Ureter (tissue), 1 donor: ENCODE measurements at regions not wholly inside any gene's neighbourhood (a gene's known extent, or its start where the extent isn't known, plus 50 kb on each side); places are given as distances from the start of the nearest gene placed in this dataset.
"Not testable (repeated sequence)": the region's sequence is repeated elsewhere in the genome, so short reads cannot be mapped to it uniquely, and the experiment has no call there.

ENCODE experiments used
- DNase-seq: peaks from one replicate; pipeline ENCODE4 v3.0.0-alpha.2; 2020; ENCODE audit warnings: low spot score
- donor health status: DM: yes; HTN: yes; CAD: no.

DNA sequence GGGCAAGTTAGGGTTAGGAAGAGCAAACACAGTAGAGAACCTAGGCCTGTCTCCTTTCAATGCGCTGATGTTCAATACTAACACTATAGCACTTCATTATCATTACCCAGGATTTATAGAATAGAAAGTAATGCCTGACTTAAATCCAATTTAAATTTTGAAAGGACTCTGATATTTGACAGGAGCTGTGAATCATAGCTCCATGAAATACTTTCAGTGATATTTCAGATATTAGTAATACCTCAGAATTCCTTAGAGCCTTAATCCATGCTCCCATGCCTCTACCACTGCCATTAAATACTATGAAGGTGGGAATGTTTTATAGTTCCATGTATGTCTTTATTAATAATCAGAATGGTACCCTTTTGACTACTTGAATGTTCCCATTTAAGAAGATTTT, 530.2 kb downstream of the BCKDHB start:
- DNase-seq: no peak

- no peak for DNase-seq
Observed at GRCh38 chr6:80633412-80633811, 526.9 kb downstream of the BCKDHB start.

- DNase-seq: no peak
Observed at GRCh38 chr6:80625405-80625804, 518.9 kb downstream of the BCKDHB start.

DNA sequence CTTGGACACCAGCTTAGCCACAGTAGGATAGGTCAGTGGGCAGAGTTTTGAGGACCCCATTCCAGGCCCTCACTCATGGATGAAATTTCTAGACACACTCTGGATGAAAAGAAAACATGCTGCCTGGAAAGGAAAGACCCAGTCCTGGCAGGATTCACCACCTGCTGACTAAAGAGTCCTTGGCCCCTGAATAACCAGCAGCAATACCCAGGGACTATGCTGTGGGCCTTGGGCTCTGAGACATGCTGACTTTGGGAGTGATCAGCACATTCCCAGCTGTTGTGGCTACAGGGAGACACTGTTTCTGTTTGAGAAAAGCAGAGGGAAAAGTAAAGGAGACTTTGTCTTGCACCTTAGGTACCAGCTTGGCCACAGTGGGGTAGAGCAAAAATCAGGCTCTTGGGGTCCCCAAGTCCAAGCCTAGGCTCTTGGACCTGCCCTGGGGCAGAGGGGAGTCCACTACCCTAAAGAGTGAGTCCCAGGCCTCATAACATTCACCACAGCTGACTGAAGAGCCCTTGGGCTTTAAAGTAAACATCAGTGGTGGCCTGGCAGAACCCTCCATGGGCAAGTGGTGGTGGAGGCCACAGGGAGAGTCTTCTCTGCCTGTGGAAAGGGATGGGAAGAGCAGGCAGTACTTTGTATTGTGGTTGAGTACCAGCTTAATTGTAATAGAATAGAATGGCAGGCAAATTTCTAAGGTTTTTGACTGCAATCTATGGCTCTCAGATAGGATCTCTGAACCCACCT, 516.8 kb downstream of the BCKDHB start:
- no peak for DNase-seq

DNA sequence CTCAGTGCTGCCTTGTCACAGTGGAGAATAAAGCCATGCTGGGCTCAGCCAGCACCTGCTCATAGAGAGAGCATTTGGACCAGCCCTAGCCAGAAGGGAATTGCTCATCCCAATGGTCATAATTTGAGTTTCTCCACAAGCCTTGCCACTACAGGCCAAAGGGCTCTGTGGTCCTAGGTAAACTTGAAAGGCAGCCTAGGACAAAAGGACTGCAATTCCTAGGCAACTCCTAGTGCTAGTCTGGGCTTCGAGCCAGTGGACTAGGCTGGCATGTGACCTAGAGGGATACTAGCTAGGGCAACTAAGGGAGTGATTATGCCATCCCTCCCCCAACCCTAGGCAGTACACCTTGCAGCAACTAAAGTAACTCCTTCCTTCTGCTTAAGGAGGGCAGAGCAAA, 516.2 kb downstream of the BCKDHB start:
- no peak for DNase-seq

DNA sequence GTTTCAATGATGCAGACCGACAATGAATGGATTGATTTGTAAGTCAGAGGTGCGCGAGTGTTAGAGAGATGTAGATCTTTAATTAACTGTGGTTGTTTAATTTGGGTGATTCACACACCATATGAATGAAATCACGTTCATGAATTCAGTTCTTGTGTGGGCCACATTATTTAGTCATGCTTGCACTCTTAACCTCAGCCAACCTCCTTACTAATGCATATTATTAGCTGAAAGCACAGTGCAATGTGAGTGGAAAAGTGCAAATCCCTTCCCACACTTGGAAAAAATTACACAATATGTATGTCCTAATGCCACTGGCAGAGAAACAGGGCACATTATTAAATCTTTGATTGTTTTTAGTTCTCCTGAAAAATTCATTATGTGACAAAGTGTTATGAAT, 512.5 kb downstream of the BCKDHB start:
- no peak for DNase-seq

DNA sequence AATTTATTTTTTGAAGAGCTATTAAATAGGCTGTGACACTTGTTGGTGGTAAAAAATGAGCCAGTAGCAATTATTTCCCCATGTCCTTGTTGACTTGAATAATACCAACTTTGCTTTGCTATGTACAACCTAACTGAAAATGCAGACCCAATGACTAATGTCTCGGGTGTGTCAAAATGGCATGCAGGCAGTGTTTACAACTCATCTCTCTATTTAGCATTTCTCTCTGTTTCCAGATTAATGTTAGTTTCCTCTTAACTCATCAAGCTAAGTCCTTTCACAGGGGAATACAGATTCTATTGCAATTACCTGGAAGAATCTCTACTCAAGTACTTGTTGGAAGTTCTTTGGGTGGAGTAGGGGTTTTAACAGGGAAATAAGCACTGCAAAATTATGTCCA, 504.4 kb downstream of the BCKDHB start:
- no peak for DNase-seq

GRCh38 chr6:80608881-80609280, 502.4 kb downstream of the BCKDHB start:
- DNase-seq: no peak

- DNase-seq: no peak
Observed at GRCh38 chr6:80607811-80608391, 501.4 kb downstream of the BCKDHB start.

DNA sequence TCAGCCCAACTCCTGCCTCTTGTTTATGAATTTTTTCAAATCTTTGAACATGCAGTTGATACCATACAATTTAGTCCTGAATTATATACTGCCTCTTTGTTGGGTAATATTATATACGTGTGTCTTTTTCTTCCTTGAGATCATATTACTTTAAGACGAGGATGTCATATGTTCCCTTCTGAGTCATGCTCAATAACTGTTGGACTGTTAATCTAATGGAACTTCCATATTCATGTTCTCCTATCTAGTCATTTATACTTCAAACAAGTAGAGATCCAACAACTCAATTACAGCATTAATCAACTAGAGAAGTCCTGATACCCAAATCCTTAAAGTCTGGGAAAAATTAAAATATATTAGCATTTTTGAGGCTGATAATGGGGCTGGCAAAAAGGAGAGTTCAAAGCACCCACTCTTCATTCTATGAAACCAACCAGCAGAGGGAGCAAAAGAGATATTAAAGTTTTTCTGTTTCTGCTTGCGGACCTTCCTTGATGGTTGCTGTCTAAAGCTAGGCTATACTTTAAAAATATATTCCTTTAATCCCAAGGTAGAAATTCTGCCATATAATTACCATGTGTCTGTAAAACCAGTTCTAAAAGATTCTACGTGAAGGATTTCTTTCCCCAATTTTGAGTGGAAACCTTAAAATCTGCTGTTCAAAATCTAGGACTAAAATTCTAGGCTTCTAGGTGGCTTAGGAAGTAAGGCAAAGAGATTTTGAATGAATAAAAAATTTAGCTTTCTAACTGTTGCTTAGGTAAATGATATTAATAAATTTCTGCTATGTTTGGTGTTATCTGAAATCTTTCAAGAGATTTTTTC, 498.9 kb downstream of the BCKDHB start:
- no peak for DNase-seq

GRCh38 chr6:80603679-80604078, 497.2 kb downstream of the BCKDHB start:
- no peak for DNase-seq

DNA sequence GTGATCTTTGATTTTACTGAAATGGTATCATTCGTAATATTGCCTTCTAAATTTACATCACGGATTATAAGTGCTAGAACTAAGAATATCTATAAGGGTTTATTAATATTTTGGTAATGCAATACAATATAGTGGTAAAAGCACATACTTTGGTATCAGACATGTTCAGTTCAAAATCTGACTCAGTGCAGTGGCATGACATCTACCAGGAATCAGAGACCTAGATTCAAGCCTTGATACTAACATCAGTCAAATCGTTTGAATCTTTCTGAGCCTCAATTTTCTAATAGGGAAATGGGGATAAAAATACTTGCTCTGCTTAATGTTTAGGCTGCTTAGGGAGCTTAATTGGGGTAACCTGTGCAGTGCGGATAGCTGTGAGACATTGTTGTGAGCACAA, 488.0 kb downstream of the BCKDHB start:
- DNase-seq: no peak

GRCh38 chr6:80592436-80592835, 486.0 kb downstream of the BCKDHB start:
- no peak for DNase-seq

- no peak for DNase-seq
Observed at GRCh38 chr6:80586242-80586641, 479.8 kb downstream of the BCKDHB start.

DNA sequence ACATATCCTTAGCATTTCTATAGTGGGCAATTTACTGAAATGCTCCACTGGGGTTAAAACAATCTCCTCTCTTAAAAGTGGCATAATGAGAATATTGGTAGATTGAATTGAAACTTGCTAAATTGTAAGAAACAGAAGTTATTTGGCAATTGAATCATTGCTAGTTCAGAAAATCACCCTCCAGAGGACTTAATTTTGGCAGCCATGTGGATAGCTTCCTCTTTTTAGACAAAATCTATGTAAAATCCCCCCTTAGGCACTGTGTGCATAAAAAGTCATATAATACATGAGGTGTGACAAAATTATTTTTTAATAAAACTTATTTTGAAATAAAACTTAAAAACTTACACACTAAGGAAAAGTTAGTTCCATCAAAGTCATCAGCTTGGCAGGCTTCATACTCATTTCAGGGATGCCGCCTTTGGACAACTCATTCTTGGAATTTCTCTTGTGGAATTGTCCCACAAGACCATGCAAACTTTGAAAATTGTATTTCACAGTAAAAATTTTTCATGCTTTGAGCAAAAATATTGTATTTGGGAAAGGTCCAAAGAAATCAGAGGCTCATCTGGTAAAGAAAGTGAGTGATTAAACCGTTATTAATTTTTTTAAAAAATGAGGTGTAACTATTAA, 473.0 kb downstream of the BCKDHB start:
- DNase-seq: no peak

DNA sequence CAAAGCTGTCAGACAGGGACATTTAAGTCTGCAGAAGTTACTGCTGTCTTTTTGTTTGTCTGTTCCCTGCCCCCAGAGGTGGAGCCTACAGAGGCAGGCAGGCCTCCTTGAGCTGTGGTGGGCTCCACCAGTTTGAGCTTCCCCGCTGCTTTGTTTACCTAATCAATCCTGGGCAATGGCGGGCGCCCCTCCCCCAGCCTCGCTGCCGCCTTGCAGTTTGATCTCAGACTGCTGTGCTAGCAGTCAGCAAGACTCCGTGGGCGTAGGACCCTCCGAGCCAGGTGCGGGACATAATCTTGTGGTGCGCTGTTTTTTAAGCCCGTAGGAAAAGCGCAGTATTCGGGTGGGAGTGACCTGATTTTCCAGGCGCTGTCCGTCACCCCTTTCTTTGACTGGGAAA, 466.8 kb downstream of the BCKDHB start:
- not testable (repeated sequence) for DNase-seq

DNA sequence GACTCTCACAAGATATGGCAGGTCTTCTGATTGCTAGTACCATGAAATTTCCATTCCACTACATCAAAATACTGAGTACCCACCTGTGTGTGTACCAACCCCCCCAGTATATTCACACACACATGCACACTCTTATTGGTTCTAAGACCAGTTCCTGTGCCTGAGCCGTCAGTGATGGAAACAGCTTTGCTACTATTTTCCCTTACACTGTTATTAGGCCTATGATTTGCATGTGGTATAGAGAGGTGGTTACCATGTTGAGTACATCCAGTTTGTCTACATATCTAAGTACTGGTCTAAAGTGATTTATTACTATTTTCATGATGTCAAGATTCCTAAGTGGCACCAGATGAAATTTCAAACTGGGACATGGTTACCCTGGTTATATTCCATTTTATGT, 459.9 kb downstream of the BCKDHB start:
- DNase-seq: no peak

DNA sequence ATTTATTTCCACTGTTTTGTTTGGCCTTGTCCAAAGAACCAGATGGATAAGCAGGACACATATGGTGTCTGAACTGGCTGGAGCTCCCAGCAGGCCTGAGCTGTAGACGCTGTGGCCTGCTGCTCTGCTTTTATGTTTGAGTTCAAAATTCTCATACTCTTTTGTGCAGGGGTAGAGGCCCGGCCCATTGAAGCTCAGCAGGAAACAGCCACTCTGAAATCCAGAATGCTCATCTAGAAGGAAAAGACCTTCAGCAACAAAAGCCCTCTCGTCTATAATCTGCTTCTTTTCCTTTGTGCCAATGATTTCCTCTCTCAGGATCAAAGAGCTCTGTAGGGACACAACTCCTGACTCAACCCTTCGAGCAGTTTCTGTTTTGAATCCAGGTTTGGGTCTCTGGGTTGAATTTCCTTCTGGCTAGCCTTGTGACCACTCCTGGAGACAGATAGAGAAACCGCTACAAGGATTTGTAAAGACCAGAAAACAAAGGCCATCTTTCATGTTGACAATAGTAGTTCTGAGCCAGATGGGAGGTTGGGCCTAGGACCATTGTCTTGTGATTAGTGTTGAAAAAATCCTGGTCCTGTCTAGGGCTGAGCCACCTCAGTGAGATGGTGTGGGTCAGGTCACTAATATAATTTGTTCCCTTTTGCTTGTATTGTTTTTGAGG, 446.7 kb downstream of the BCKDHB start:
- DNase-seq: no peak

- DNase-seq: no peak
Observed at GRCh38 chr6:80550748-80551147, 444.3 kb downstream of the BCKDHB start.

DNA sequence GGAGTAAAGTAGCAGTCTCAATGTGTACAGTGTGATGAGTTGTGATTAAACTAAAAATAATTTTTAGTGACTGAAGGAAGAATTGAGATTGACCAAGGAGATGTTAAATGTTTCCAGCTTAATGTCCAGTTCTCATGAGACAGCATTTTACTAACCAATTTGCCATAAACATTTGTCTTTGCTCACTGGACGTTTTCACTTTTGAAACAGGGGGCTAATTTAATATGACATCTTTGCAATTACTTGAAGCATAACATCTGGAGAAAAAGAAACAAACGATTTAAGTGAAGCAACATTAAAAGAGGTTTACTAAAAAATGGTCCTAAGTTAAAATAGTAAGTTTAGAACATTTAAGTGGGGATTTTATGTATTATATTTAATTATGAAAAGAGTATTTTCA, 443.8 kb downstream of the BCKDHB start:
- no peak for DNase-seq

DNA sequence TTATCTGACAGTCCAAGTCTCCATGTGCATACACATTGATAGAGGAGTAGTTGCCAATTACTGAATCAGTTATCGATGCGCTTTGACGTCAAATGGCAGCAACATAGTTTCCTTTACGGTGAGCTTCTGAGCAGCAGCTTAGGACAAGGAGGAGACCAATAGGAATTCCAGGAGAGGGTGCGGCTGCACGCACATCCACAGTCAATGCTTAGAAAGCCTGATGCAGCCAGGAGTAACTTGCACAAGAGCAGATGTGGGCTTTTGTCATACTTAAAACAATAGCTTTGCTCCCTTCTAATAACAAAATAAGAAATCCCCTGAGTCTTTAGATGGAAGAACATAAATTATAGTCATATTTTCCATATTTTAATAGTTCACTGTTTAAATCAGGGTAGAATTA, 442.1 kb downstream of the BCKDHB start:
- no peak for DNase-seq

- DNase-seq: no peak
Observed at GRCh38 chr6:80547827-80548226, 441.4 kb downstream of the BCKDHB start.
